GM23248 (cell line): ENCODE measurements at regions not wholly inside any gene's neighbourhood (a gene's known extent, or its start where the extent isn't known, plus 50 kb on each side); places are given as distances from the start of the nearest gene placed in this dataset.
A peak's percentile ranks its signal among the peaks of the same experiment; 100 is the strongest.

Source experiments
- EZH2 ChIP-seq: fragments of 200-600 bp; sonication (generic); IDR thresholded peaks from 2 replicates; pipeline ENCODE4 v1.6.1; 2018; ENCODE audit warnings: antibody characterized with exemption, mild to moderate bottlenecking; ENCODE audit not compliant: insufficient read depth, poor library complexity, severe bottlenecking
- EZH2phosphoT487 ChIP-seq: fragments of 200-600 bp; sonication (generic); IDR thresholded peaks from 2 replicates; pipeline ENCODE4 v1.6.1; 2018; ENCODE audit warnings: antibody characterized with exemption, moderate library complexity, mild to moderate bottlenecking, low read depth; ENCODE audit not compliant: insufficient read depth

GRCh38 chr14:58815794-58816193 is 178.0 kb downstream of the DACT1 start:
- no peak for TF ChIP-seq EZH2
- 0 out of 2 replicates have a peak, but pooled peaks have one; percentile 7 for TF ChIP-seq EZH2phosphoT487
